G401 (cell line): ENCODE measurements at regions not wholly inside any gene's neighbourhood (a gene's known extent, or its start where the extent isn't known, plus 50 kb on each side); places are given as distances from the start of the nearest gene placed in this dataset.
"Not testable (repeated sequence)": the region's sequence is repeated elsewhere in the genome, so short reads cannot be mapped to it uniquely, and the experiment has no call there.

Experiments used
- DNase-seq: peaks from one replicate; pipeline ENCODE4 v3.0.0-alpha.2; 2015; ENCODE audit warnings: low spot score
- in situ Hi-C: cut with HindIII; loops from 2 replicates; pipeline ENCODE4 v1.10.0; 2016; ENCODE audit warnings: low sequenced_read_pairs, mixed read lengths

GRCh38 chr5:92981001-92981400 lies 600.0 kb downstream of the NR2F1-AS1 start:
- DNase-seq, result no peak
- in situ Hi-C loops, result no loop called here

- DNase-seq, result no peak
These were observed 600.5 kb downstream of the NR2F1-AS1 start for GRCh38 chr5:92980491-92980890.

GRCh38 chr5:92979716-92980115 lies 601.3 kb downstream of the NR2F1-AS1 start:
- in situ Hi-C loops, result no loop called here
- DNase-seq, result no peak

More at GRCh38 chr5:92980491-92980890, 600.5 kb downstream of the NR2F1-AS1 start:
- in situ Hi-C loops, result no loop called here

GRCh38 chr5:92977846-92978540 lies 603.0 kb downstream of the NR2F1-AS1 start:
- DNase-seq, result peak; percentile 30
- in situ Hi-C loops, result no loop called here

GRCh38 chr5:92976156-92976555 lies 604.9 kb downstream of the NR2F1-AS1 start:
- in situ Hi-C loops, result no loop called here
- DNase-seq, result no peak

GRCh38 chr5:92969781-92970237 lies 611.2 kb downstream of the NR2F1-AS1 start:
- in situ Hi-C loops, result no loop called here
- DNase-seq, result no peak

- no peak for DNase-seq
- in situ Hi-C loops, result no loop called here
These were observed 611.7 kb downstream of the NR2F1-AS1 start for GRCh38 chr5:92969191-92969780.

GRCh38 chr5:92963800-92964199 lies 617.2 kb downstream of the NR2F1-AS1 start:
- no peak for DNase-seq
- in situ Hi-C loops, result no loop called here

GRCh38 chr5:92962752-92963151 lies 618.3 kb downstream of the NR2F1-AS1 start:
- DNase-seq, result no peak
- in situ Hi-C loops, result no loop called here

- in situ Hi-C loops, result no loop called here
- no peak for DNase-seq
These were observed 624.1 kb downstream of the NR2F1-AS1 start for GRCh38 chr5:92956886-92957285.

- no peak for DNase-seq
- in situ Hi-C loops, result no loop called here
These were observed 628.8 kb downstream of the NR2F1-AS1 start for GRCh38 chr5:92952243-92952642.

GRCh38 chr5:92951746-92952145 lies 629.3 kb downstream of the NR2F1-AS1 start:
- DNase-seq, result no peak
- in situ Hi-C loops, result no loop called here

GRCh38 chr5:92946546-92946945 lies 634.5 kb downstream of the NR2F1-AS1 start:
- in situ Hi-C loops, result no loop called here
- no peak for DNase-seq

GRCh38 chr5:92945605-92946097 lies 635.4 kb downstream of the NR2F1-AS1 start:
- in situ Hi-C loops, result no loop called here
- no peak for DNase-seq

GRCh38 chr5:92944903-92945604 lies 636.0 kb downstream of the NR2F1-AS1 start:
- DNase-seq, result no peak
- in situ Hi-C loops, result no loop called here

GRCh38 chr5:92944337-92944736 lies 636.7 kb downstream of the NR2F1-AS1 start:
- DNase-seq, result no peak
- in situ Hi-C loops, result no loop called here

GRCh38 chr5:92942762-92943161 lies 638.3 kb downstream of the NR2F1-AS1 start:
- in situ Hi-C loops, result no loop called here
- DNase-seq, result no peak

- no peak for DNase-seq
- in situ Hi-C loops, result no loop called here
These were observed 639.2 kb downstream of the NR2F1-AS1 start for GRCh38 chr5:92941806-92942205.

- DNase-seq, result peak; percentile 91
- in situ Hi-C loops, result no loop called here
These were observed 641.6 kb downstream of the NR2F1-AS1 start for GRCh38 chr5:92939428-92939827.

- in situ Hi-C loops, result not testable (repeated sequence)
These were observed 643.6 kb downstream of the NR2F1-AS1 start for GRCh38 chr5:92937396-92937795.

More at GRCh38 chr5:92937396-92937795, 643.6 kb downstream of the NR2F1-AS1 start:
- DNase-seq, result not testable (repeated sequence)
